ENCODE measurements at regions not wholly inside any gene's neighbourhood (a gene's known extent, or its start where the extent isn't known, plus 50 kb on each side); places are given as distances from the start of the nearest gene placed in this dataset.

DNA sequence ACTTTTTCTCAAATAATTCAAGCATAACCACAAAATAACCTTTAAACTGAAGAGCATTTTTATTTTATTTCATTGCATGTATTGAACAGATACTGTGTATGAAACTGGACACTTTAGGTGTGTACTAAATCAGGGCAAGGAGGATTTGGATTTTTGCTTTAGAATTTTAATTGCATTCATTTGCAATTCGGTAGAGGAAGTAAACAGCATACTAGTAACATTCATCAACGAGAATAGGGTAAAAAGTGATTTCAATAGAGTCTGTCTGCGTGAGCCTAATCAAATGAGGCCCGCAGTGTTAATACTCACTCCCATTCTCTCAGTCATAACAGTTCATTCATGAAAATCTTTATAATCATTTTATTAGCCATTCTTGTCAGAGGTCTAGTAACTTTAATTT lies 200.2 kb downstream of the SPRY2 start:
- Histone ChIP-seq H3K9me3 (no peaks in the 10 kb centered on the region), H3K4me3 (no peak overlapping the region), H3K27ac (no peak overlapping the region), H3K4me1 (no peaks in the 10 kb centered on the region), H3K27me3 (no peaks in the 10 kb centered on the region), H3K36me3 (no peaks in the 10 kb centered on the region)
- intact Hi-C loops (cut with DNase I; ENCODE audit: low total_unique reads): no loop called here
- DNase-seq (ENCODE audit: low spot score in 2 of 2): no peak
- no peak for TF ChIP-seq POLR2AphosphoS5 (IDR thresholded peaks at IDR 0.05)
- no peak for TF ChIP-seq POLR2A (IDR thresholded peaks at IDR 0.05)
- TF ChIP-seq, protein P1, sequence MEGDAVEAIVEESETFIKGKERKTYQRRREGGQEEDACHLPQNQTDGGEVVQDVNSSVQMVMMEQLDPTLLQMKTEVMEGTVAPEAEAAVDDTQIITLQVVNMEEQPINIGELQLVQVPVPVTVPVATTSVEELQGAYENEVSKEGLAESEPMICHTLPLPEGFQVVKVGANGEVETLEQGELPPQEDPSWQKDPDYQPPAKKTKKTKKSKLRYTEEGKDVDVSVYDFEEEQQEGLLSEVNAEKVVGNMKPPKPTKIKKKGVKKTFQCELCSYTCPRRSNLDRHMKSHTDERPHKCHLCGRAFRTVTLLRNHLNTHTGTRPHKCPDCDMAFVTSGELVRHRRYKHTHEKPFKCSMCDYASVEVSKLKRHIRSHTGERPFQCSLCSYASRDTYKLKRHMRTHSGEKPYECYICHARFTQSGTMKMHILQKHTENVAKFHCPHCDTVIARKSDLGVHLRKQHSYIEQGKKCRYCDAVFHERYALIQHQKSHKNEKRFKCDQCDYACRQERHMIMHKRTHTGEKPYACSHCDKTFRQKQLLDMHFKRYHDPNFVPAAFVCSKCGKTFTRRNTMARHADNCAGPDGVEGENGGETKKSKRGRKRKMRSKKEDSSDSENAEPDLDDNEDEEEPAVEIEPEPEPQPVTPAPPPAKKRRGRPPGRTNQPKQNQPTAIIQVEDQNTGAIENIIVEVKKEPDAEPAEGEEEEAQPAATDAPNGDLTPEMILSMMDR (IDR thresholded peaks at IDR 0.05): no peak

DNA sequence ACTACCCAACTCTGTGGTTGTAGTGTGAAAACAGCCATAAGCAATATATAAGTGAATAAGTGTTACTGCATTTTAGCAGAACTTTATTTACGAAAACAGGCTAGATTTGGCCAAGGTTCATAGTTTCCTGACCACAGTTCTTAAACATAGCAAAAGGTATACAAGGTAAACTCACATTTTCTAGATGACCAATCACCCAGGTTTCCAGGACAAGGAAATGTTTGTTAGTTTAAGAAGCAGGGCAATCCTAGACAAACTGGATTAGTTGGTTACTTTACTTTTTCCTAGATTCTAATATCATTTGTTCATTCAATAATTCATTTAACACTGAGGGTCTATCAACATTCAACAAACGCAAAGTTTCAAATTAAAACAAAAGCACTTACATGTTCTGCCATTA lies 201.7 kb downstream of the SPRY2 start:
- Histone ChIP-seq H3K4me1 (no peaks in the 10 kb centered on the region), H3K36me3 (no peaks in the 10 kb centered on the region), H3K27me3 (no peaks in the 10 kb centered on the region), H3K27ac (no peak overlapping the region), H3K4me3 (no peak overlapping the region), H3K9me3 (no peaks in the 10 kb centered on the region)
- TF ChIP-seq, protein P1 (IDR thresholded peaks at IDR 0.05): no peak
- TF ChIP-seq POLR2A (IDR thresholded peaks at IDR 0.05): no peak
- intact Hi-C loops (cut with DNase I; ENCODE audit: low total_unique reads): no loop called here
- no peak for DNase-seq (ENCODE audit: low spot score in 2 of 2)

DNA sequence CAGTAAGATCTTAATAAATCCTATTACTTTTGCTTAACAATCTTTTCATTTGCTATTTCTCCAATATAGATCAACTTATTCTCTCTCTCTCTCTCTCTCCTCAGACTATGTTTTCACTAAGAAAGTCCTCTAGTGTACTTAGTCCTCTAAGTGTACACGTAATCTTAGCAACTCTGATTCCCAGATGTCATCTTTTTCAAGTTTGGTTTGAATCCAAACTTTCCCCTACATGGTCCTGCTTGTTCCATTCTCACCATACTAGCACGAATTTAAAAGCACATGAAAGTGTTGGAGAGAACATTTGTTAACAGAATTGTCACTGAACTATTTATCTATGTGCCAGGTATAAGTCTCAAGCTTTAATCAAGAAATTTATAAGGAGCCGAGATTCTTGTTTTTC lies 202.9 kb downstream of the SPRY2 start:
- Histone ChIP-seq H3K27ac (no peak overlapping the region), H3K4me1 (no peaks in the 10 kb centered on the region), H3K9me3 (no peaks in the 10 kb centered on the region), H3K27me3 (no peaks in the 10 kb centered on the region), H3K36me3 (no peaks in the 10 kb centered on the region), H3K4me3 (no peak overlapping the region)
- no peak for DNase-seq (ENCODE audit: low spot score in 2 of 2)
- TF ChIP-seq, protein P1 (IDR thresholded peaks at IDR 0.05): no peak
- TF ChIP-seq POLR2A (IDR thresholded peaks at IDR 0.05) (no peak), POLR2AphosphoS5 (IDR thresholded peaks at IDR 0.05) (no peak)
- intact Hi-C loops (cut with DNase I; ENCODE audit: low total_unique reads): no loop called here

DNA sequence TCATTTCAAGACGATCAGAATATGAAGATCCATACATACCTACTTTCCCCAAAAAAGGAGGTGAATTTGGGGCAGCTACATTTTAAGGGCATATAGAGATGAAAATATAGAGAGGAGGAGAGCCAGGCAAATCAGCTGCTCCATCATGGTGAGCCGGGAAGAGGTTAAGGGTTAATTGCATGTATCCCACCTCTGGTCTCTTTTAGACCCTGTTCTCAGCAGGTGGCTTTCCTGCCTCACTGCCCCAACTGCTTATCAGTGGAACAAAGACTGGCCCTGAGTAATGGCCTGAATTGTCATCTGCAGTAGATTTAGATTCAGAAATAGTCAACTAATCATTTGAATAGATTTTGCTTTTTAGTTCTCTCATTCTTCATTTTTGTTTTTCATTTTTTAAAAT lies 206.6 kb downstream of the SPRY2 start:
- H3K36me3 ChIP-seq: no peaks in the 10 kb centered on the region
- no peaks in the 10 kb centered on the region for H3K27me3 ChIP-seq
- H3K9me3 ChIP-seq: no peaks in the 10 kb centered on the region
- intact Hi-C loops (cut with DNase I; ENCODE audit: low total_unique reads): no loop called here
- DNase-seq (ENCODE audit: low spot score in 2 of 2): no peak
- TF ChIP-seq POLR2AphosphoS5 (IDR thresholded peaks at IDR 0.05) (no peak), POLR2A (IDR thresholded peaks at IDR 0.05) (no peak)
- TF ChIP-seq, protein P1 (IDR thresholded peaks at IDR 0.05): no peak
- peaks cover 0 to 4% of the 10 kb centered on the region in 2 donors for H3K4me1 ChIP-seq
- H3K27ac ChIP-seq: peak overlapping the region; percentile 72 to 81
- H3K4me3 ChIP-seq: no peak overlapping the region

DNA sequence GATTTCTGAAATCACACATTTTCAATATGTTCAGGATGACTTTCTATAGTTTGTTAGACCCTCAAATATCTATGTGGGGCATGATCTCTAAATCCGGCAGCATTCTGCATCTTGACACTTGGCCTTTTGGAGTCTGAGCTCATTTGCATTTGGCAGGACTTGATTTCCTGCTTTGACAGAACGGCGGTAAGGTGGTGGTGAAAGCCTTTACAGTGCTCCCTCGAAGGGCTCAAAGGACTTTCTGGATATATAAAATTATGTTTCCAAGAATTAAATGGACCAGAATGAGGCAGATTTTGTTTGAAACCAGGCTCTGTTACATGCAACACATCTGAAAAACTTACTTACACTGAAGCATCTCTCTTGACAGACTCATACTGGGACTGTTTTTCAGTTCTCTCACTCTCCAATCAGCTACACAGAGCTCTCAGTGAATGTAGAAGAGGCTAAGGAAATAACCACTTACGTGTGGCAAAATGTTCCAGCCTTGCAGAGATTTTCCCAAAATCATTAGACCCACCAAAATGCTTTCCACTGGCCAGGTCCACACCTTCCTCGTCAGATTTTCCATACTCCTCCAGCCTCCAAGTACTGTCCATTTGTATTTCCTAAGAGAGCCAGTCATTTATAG lies 207.2 kb downstream of the SPRY2 start:
- no peak for DNase-seq (ENCODE audit: low spot score in 2 of 2)
- intact Hi-C loops (cut with DNase I; ENCODE audit: low total_unique reads): no loop called here
- Histone ChIP-seq H3K9me3 (no peaks in the 10 kb centered on the region), H3K27ac (peak overlapping the region; percentile 72 to 81), H3K4me1 (peaks cover 0 to 4% of the 10 kb centered on the region in 2 donors), H3K36me3 (no peaks in the 10 kb centered on the region), H3K27me3 (no peaks in the 10 kb centered on the region), H3K4me3 (peak overlapping the region in 2 of 3 donors; percentile 40 to 45)
- TF ChIP-seq POLR2AphosphoS5 (IDR thresholded peaks at IDR 0.05): no peak
- TF ChIP-seq POLR2A (IDR thresholded peaks at IDR 0.05): no peak
- TF ChIP-seq, protein P1 (IDR thresholded peaks at IDR 0.05): no peak

Data from breast epithelium (tissue), 4 donors.